Calu3 (cell line): ENCODE measurements at regions not wholly inside any gene's neighbourhood (a gene's known extent, or its start where the extent isn't known, plus 50 kb on each side); places are given as distances from the start of the nearest gene placed in this dataset.
"Not testable (repeated sequence)": the region's sequence is repeated elsewhere in the genome, so short reads cannot be mapped to it uniquely, and the experiment has no call there.

Experiments
- BruUV-seq: library from RNA; stranded (reverse); fragments of 400-500 nt; replicated peaks from 2 replicates; lab custom pipeline; 2021; lab: Mats Ljungman, UMichigan
- CTCF ChIA-PET: fragments of 300-600 bp; sonication (Branson Sonifier 250); formaldehyde crosslinking; loops from one replicate; lab custom pipeline; 2022; ENCODE audit warnings: antibody characterized with exemption; lab: Charles Lee
- DNase-seq: peaks from one replicate; pipeline ENCODE4 v3.0.0; 2022
- H3K27ac Mint-ChIP-seq: one replicate; pipeline ENCODE4 v1.8.0; 2022; ENCODE audit warnings: mixed read lengths; ENCODE audit not compliant: unreplicated experiment
- H3K27me3 Mint-ChIP-seq: one replicate; pipeline ENCODE4 v1.8.0; 2022; ENCODE audit warnings: mixed read lengths; ENCODE audit not compliant: unreplicated experiment
- H3K36me3 Mint-ChIP-seq: one replicate; pipeline ENCODE4 v1.8.0; 2022; ENCODE audit warnings: mild to moderate bottlenecking, moderate library complexity, mixed read lengths; ENCODE audit not compliant: insufficient read depth, unreplicated experiment
- H3K4me1 Mint-ChIP-seq: one replicate; pipeline ENCODE4 v1.8.0; 2022; ENCODE audit warnings: mild to moderate bottlenecking, low read depth, mixed read lengths; ENCODE audit not compliant: unreplicated experiment
- H3K4me3 Mint-ChIP-seq: one replicate; pipeline ENCODE4 v1.8.0; 2022; ENCODE audit warnings: mild to moderate bottlenecking, low read depth, moderate library complexity, mixed read lengths; ENCODE audit not compliant: unreplicated experiment
- H3K9me3 Mint-ChIP-seq: one replicate; pipeline ENCODE4 v1.8.0; 2022; ENCODE audit warnings: low read depth, mixed read lengths; ENCODE audit not compliant: unreplicated experiment
- intact Hi-C: fragments of 100-400 bp; cut with micrococcal nuclease; formaldehyde crosslinking; loops from one replicate; pipeline ENCODE4 v1.10.0; 2022; ENCODE audit not compliant: unreplicated experiment
- TF ChIP-seq, protein P1 (sequence below): fragments of 200-600 bp; IDR thresholded peaks from one replicate; pipeline ENCODE4 v1.8.0; 2022; ENCODE audit warnings: antibody characterized with exemption; ENCODE audit not compliant: unreplicated experiment

DNA sequence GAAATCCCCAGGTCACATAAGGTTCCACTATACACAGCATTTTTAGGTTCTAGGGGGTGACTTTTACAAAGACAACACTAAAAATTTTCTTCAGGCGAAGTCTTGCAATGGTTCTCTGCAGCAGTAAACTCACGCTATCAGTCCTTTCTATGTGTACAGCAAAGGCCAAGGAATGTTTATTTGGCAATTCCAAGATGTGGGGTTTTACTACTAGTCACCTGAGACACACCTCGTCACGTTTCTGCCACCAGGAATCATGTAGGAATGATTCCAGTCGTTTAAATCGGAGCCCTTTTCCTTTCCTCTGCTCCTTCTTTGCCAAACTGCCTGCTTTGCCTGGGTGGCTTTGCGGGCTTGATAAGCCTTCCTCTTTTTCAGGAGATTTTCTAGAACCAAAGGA is 75.9 kb upstream of the ENPEP start:
- Mint-ChIP-seq H3K9me3 (no peaks in the 10 kb centered on the region), H3K4me1 (no peaks in the 10 kb centered on the region), H3K27ac (no peak overlapping the region), H3K4me3 (no peak overlapping the region), H3K27me3 (no peaks in the 10 kb centered on the region), H3K36me3 (no peaks in the 10 kb centered on the region)
- TF ChIP-seq, protein P1, sequence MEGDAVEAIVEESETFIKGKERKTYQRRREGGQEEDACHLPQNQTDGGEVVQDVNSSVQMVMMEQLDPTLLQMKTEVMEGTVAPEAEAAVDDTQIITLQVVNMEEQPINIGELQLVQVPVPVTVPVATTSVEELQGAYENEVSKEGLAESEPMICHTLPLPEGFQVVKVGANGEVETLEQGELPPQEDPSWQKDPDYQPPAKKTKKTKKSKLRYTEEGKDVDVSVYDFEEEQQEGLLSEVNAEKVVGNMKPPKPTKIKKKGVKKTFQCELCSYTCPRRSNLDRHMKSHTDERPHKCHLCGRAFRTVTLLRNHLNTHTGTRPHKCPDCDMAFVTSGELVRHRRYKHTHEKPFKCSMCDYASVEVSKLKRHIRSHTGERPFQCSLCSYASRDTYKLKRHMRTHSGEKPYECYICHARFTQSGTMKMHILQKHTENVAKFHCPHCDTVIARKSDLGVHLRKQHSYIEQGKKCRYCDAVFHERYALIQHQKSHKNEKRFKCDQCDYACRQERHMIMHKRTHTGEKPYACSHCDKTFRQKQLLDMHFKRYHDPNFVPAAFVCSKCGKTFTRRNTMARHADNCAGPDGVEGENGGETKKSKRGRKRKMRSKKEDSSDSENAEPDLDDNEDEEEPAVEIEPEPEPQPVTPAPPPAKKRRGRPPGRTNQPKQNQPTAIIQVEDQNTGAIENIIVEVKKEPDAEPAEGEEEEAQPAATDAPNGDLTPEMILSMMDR = no peak
- no TSS peak for BruUV-seq
- CTCF ChIA-PET = no interaction called here
- intact Hi-C loops = no loop called here
- no peak for DNase-seq

DNA sequence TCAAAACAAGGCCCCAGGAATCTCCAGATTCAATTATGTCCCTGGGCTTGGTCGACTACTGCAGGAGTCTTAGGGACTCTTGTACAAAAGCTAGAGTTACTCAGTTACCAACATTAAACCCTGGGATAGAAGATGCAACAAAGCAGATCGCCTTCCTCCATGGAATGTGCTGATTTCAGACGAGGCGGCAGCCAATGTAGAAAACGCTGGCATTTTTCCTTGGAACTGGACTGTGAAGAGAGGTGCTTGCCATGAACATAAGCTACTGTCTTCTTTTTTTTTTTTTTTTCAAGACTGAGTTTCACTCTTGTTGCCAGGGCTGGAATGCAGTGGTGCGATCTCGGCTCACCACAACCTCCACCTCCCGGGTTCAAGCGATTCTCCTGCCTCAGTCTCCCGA is 76.9 kb upstream of the ENPEP start:
- DNase-seq, CTCF ChIA-PET, intact Hi-C loops, H3K4me1 Mint-ChIP-seq, H3K27ac Mint-ChIP-seq, H3K9me3 Mint-ChIP-seq, BruUV-seq, H3K4me3 Mint-ChIP-seq, H3K36me3 Mint-ChIP-seq, H3K27me3 Mint-ChIP-seq: not testable (repeated sequence)

DNA sequence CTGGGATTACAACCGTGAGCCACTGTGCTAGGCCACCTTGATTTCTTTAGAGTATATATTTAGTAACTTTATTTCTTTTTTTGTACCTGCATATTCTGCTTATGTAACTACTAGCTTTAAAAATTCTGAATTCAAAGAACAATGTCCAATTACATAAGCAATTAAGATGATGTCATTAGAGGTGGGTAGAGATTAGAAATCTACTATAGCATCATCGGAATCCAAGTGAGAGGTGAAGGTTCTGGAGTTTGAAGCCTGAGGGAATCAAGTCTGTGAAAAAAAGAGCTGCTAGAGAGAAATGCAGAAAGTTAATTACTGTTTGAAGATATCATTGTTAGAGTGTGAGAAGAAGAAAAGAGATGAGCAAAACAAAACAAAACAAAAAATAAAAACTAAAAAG is 79.0 kb upstream of the ENPEP start:
- TF ChIP-seq, protein P1 = no peak
- Mint-ChIP-seq H3K27me3 (no peaks in the 10 kb centered on the region), H3K9me3 (no peaks in the 10 kb centered on the region), H3K27ac (no peak overlapping the region), H3K4me3 (no peak overlapping the region), H3K4me1 (peaks cover 10% of the 10 kb centered on the region), H3K36me3 (no peaks in the 10 kb centered on the region)
- intact Hi-C loops = no loop called here
- no TSS peak for BruUV-seq
- CTCF ChIA-PET = no interaction called here
- no peak for DNase-seq

DNA sequence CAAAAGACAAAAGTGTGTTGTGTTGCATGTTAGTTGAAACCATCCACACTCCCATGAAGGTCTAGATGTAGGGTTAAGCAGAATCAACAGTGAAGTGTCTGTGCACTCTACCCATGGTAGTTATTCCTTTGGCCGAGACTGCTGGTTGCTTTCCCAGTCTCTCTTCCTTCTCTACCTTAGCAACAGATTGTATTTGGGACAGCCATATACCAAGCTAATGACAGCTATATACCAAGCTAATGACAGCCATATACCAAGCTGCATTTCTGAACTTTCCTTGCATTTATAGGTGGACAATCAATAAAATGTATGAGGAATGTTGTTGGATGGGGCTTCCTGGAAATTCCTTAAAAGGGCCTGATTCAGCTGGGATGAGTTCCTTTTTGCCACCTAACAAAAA is 80.5 kb upstream of the ENPEP start:
- Mint-ChIP-seq H3K36me3 (no peaks in the 10 kb centered on the region), H3K4me1 (peaks cover 10% of the 10 kb centered on the region), H3K9me3 (no peaks in the 10 kb centered on the region), H3K27ac (no peak overlapping the region), H3K4me3 (no peak overlapping the region), H3K27me3 (no peaks in the 10 kb centered on the region)
- CTCF ChIA-PET = no interaction called here
- BruUV-seq = no TSS peak
- intact Hi-C loops = no loop called here
- TF ChIP-seq, protein P1 = no peak
- DNase-seq = no peak

DNA sequence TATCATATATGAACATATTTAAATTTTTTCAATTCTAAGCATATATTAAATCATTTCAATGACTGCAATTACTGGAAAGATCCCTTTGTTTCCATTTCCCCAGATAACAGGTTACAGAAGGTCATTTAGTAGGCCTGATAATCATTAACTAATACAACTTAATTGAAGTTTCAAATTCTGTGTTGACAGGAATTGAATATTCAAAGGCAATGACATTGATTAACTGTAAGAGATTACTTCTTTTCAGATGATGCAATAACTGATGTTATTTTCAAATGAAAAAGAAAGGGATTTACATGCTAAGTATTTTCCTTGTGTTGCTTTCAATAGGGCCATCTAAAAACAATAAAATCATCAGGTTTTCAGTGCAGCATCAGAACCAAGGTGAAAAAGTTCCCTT is 81.1 kb upstream of the ENPEP start:
- H3K4me3 Mint-ChIP-seq = no peak overlapping the region
- H3K36me3 Mint-ChIP-seq = no peaks in the 10 kb centered on the region
- no peaks in the 10 kb centered on the region for H3K27me3 Mint-ChIP-seq
- intact Hi-C loops = no loop called here
- CTCF ChIA-PET = no interaction called here
- BruUV-seq = no TSS peak
- DNase-seq = no peak
- TF ChIP-seq, protein P1 = no peak
- no peak overlapping the region for H3K27ac Mint-ChIP-seq
- no peaks in the 10 kb centered on the region for H3K9me3 Mint-ChIP-seq
- H3K4me1 Mint-ChIP-seq = peaks cover 10% of the 10 kb centered on the region
